Vagina (tissue), 2 donors: ENCODE measurements at regions not wholly inside any gene's neighbourhood (a gene's known extent, or its start where the extent isn't known, plus 50 kb on each side); places are given as distances from the start of the nearest gene placed in this dataset.
"Not testable (repeated sequence)": the region's sequence is repeated elsewhere in the genome, so short reads cannot be mapped to it uniquely, and the experiment has no call there.

ENCODE experiments used
- POLR2A ChIP-seq, 2 donors: fragments of 450-650 bp; IDR thresholded peaks; one replicate each; pipeline ENCODE4 v1.6.1; 2017; ENCODE audit warnings: antibody characterized with exemption in 2 of 2, mild to moderate bottlenecking in 2 of 2, moderate library complexity in 2 of 2
- POLR2AphosphoS5 ChIP-seq, 2 donors: sonication (generic); formaldehyde crosslinking; IDR thresholded peaks; one replicate each; pipeline ENCODE4 v1.9.0; 2017; ENCODE audit warnings: antibody characterized with exemption in 2 of 2, mild to moderate bottlenecking in 2 of 2, low read depth in 1 of 2; ENCODE audit not compliant: insufficient read depth in 1 of 2
- TF ChIP-seq, protein P1 (sequence below), 3 experiments: fragments of 450-650 bp in 2 of 3; fragments of 200-600 bp in 1 of 3; sonication (generic) in 1 of 3; IDR thresholded peaks; one replicate each; pipeline ENCODE4 v1.5.1; 2017 to 2019; ENCODE audit warnings: antibody characterized with exemption in 3 of 3, mild to moderate bottlenecking in 2 of 3, moderate library complexity in 2 of 3

GRCh38 chr7:150035769-150036168 lies 162.0 kb downstream of the ATP6V0E2 start:
- TF ChIP-seq POLR2AphosphoS5 (IDR thresholded peaks at IDR 0.05; ENCODE audit: insufficient read depth in 1 of 2, low read depth in 1 of 2); POLR2A (IDR thresholded peaks at IDR 0.05): not testable (repeated sequence)
- TF ChIP-seq, protein P1, sequence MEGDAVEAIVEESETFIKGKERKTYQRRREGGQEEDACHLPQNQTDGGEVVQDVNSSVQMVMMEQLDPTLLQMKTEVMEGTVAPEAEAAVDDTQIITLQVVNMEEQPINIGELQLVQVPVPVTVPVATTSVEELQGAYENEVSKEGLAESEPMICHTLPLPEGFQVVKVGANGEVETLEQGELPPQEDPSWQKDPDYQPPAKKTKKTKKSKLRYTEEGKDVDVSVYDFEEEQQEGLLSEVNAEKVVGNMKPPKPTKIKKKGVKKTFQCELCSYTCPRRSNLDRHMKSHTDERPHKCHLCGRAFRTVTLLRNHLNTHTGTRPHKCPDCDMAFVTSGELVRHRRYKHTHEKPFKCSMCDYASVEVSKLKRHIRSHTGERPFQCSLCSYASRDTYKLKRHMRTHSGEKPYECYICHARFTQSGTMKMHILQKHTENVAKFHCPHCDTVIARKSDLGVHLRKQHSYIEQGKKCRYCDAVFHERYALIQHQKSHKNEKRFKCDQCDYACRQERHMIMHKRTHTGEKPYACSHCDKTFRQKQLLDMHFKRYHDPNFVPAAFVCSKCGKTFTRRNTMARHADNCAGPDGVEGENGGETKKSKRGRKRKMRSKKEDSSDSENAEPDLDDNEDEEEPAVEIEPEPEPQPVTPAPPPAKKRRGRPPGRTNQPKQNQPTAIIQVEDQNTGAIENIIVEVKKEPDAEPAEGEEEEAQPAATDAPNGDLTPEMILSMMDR (IDR thresholded peaks at IDR 0.05) = not testable (repeated sequence)
